SKM-1 treated with dmso at 0.1 percent for 144 hours (cell line): ENCODE measurements at regions not wholly inside any gene's neighbourhood (a gene's known extent, or its start where the extent isn't known, plus 50 kb on each side); places are given as distances from the start of the nearest gene placed in this dataset.
"Not testable (repeated sequence)": the region's sequence is repeated elsewhere in the genome, so short reads cannot be mapped to it uniquely, and the experiment has no call there.

Source experiments
- DNase-seq: peaks from one replicate; lab custom pipeline; 2025; ENCODE audit not compliant: unreplicated experiment; lab: John Stamatoyannopoulos, UW

DNA sequence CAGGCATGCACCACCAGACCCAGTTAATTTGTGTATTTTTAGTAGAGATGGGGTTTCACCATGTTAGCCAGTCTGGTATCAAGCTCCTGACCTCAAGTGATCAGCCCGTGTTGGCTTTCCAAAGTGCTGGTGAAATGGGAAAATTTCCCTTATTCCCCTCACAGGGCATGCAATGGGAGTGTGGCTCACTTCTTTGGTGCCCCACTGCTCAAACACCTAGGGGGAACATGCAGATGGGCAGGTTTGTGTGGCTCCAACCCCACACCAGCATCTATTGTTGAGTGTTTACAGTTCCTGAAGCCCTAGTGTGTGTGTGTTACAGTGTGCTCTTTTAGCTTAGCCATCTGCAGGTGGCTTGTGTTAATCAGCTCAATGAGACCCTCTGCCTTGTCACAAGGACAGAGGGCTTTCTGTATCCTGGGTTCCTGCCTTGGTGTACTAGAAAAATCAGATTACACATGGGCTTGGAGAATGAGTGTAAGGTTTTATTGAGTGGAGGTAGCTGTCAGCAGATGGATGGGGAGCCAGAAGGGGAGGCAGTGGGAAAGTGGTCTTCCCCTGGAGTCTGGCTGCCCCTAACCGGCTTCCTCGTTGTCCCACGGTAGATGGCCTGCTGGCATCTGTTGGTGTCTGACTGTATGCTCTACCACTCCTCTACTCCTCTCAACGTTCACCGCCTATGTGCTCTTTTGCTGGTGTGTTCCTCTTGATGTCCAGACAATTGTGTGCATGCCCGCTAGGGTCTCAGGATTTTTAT is 248.1 kb upstream of the CBLB start:
- DNase-seq, result no peak

GRCh38 chr3:106117490-106117858 is 248.7 kb upstream of the CBLB start:
- DNase-seq, result no peak

DNA sequence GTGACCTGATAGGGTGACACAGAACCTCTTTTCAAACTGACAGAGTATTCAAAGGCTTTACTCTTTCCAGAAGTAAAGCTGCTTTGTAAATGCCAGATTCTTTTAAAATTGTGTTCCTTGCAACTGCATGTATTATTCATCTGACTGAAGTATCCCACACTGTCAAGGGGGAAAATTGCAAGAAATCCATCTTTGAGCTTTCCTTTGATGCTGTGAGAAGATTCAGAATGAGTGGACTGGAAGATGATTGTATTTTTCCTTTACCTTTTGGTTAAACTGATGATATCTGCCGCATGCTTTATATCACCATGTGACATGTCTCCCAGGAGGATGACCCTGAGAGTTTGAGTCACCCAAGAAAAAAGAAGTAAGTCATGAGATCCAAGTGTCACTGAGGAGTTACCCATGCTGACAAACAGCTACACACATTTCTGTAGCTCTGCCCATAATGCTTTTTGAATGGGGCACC is 250.8 kb upstream of the CBLB start:
- DNase-seq, result no peak

DNA sequence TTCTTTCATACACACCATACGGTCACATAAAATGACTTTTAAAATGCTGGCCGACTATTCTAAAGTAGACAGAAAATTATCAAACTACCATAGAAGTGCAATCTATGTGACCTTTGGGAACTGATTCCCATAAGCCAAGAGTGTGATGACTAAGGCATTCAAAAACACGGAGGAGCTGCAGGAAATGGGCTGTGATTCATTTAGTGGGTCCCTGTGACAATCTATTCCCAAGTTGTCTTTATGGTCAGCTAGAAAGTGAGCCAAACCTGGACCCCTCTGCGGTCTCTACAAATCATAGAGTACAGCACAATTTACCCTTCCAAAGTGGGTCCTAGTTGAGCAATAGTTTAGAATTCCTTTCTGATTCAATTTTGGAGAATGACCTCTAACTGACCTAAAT is 251.5 kb upstream of the CBLB start:
- no peak for DNase-seq

GRCh38 chr3:106121491-106122289 is 252.9 kb upstream of the CBLB start:
- DNase-seq, result no peak

- no peak for DNase-seq
These were observed 256.0 kb upstream of the CBLB start for GRCh38 chr3:106124818-106125217.

DNA sequence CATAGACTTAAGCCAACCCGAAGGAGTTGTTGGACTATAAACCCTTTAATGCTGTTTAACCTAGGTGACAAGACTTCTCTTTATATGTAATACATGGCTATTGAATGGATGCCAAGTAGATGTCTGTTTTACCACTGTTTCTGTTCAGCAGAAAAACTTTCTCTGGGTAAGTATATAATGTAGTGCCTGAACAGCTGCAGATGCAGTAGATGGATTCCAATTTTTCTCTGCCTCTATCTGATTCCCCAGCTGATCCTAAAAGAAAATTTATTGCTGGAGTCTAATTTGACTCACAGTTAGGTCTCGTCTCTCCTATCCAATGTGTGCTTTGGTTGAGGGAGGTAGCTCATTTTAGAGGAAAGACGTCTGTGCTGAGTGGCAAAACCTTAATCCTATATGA is 256.5 kb upstream of the CBLB start:
- DNase-seq, result no peak

- DNase-seq, result no peak
These were observed 257.4 kb upstream of the CBLB start for GRCh38 chr3:106126067-106126845.

- no peak for DNase-seq
These were observed 258.0 kb upstream of the CBLB start for GRCh38 chr3:106126846-106127235.

DNA sequence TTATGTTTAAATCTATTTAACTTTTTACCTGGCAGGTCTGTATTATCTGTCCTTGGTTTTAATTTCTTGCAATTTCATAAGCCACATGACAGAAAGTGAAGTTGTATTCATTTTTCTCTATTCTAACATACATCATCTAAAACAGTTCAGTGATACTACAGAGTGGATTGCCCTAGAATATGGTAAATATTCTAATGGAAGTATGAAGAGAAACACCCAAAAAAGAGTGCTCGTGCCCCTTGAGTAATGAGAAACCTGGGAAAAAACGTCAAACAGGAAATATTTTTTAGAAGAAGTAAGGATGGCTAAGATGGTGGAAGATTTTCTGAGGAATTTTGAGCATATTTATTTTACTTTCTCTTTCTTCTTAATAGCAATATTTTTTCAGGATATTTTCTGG is 261.1 kb upstream of the CBLB start:
- no peak for DNase-seq

GRCh38 chr3:106130384-106131198 is 261.8 kb upstream of the CBLB start:
- no peak for DNase-seq

DNA sequence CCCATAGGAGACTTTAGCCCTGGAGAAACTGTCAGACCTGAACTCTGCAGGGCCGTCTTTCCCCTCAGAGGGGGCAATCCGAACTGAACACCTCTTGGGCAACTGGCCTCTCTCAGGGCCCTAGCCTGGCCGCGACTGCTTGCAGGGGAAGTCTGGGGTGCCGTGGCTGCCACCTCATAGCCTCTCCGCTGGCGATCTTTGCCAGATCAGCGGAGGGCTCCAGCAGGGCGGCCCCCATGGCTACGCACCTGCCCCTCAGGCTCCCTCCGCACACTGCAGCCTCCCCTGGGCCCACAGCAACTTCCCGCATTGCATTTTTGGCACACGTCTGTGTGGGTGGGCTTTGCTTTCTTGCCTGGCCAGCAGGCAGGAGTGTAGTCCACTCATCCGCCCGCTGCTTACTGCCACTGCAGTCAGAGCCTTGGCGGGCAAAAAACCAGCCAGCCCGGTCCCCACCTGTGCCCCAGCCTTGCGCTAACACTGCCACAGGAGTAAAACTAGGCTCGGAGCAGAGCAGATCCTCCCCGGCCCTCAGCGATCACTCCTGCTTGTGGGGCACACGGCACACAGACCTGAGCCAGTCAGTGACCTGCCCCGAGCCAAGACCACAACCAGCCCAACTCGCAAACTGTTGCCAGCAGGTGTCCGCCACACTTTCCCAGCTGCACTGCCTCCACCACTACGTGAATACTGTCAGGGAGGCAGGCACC is 266.8 kb upstream of the CBLB start:
- DNase-seq, result no peak

DNA sequence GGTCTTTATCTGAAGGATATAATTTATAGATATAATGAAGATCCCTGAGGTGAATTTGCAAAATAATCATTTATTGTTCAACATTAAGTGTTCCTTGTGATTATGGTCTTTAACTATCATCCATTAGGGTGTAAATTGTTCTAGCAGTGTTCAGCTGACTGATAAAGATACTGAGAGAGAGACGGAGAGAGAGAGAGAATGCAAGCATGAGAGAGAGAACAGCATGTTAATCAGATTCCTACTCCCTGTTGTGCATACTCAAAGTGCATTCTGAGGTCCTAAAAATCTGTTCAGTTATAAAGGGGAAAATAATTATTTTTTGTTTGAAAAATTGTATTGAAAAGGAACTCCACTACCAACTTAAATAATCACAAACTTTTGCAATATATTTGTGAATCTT is 271.0 kb upstream of the CBLB start:
- no peak for DNase-seq

GRCh38 chr3:106140431-106140830 is 271.6 kb upstream of the CBLB start:
- no peak for DNase-seq

- DNase-seq, result no peak
These were observed 275.2 kb upstream of the CBLB start for GRCh38 chr3:106144030-106144429.

DNA sequence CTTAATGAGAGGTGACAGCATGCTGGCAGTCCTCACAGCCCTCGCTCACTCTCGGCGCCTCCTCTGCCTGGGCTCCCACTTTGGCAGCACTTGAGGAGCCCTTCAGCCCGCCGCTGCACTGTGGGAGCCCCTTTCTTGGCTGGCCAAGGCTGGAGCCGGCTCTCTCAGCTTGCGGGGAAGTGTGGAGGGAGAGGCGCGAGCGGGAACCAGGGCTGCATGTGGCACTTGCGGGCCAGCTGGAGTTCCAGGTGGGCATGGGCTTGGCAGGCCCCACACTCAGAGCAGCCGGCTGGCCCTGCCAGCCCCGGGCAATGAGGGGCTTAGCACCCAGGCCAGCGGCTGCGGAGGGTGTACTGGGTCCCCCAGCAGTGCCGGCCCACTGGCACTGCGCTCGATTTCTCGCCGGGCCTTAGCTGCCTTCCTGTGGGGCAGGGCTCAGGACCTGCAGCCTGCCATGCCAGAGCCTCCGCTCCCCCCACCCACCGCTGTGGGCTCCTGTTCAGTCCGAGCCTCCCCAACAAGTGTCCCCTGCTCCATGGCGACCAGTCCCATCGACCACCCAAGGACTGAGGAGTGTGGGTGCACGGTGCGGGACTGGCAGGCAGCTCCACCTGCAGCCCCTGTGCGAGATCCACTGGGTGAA is 279.7 kb upstream of the CBLB start:
- DNase-seq, result not testable (repeated sequence)

DNA sequence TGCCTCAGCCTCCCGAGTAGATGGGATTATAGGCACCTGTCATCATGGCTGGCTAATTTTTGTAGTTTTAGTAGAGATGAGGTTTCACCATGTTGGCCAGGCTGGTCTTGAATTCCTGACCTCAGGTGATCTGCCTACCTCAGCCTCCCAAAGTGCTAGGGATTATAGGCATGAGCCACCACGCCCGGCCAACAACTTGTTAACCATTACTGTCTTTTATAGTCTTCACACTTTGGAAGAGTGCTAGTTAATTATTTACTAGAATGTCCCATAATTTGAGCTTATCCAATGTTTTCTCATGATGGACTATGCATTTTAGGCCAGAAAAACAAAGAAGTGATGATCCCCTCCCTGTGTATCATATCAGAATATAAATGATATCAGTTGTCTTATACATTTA is 288.6 kb upstream of the CBLB start:
- DNase-seq, result no peak

DNA sequence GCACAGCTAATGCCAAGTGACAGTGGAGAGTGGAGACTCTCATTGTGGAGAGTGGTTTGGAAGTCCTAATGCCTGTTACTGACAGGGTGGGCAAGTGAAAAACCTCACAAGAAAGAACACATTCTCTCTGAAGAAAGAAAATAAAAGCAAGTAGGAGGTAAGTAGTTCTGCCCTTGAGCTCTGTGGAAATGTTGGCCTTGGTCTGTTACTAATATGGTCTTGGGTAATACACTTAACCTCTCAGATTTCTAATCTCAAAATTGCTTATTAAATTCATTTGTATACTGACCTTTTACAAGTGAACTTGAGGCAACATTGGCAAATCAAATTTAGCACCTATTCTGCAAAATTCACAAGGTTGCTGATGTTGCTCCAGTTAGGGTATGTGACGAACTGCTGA is 291.6 kb upstream of the CBLB start:
- DNase-seq, result no peak

DNA sequence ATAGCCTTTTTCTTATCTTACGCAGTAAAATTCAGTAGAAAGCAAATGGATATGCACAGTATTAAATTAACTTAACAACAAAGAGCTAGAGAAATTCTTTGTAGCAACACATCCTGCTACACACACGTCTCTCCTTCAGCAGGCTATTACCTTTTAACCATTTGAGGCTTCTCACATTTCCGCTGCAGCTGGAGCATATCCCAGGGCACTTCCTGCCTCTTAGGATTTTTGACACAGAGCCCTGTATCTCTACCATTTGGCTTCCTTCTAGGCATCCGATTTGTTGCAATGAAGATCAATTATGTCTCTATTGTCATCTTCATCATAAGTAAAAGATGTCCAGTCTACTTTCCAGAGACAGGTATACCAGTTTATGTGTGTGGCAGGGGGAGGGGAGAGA is 292.4 kb upstream of the CBLB start:
- DNase-seq, result no peak

- DNase-seq, result no peak
These were observed 298.9 kb upstream of the CBLB start for GRCh38 chr3:106167728-106168127.
